PC-9 (cell line): ENCODE measurements at regions not wholly inside any gene's neighbourhood (a gene's known extent, or its start where the extent isn't known, plus 50 kb on each side); places are given as distances from the start of the nearest gene placed in this dataset.
"Not testable (repeated sequence)": the region's sequence is repeated elsewhere in the genome, so short reads cannot be mapped to it uniquely, and the experiment has no call there.

Experiments used
- BruUV-seq: library from RNA; stranded (reverse); fragments of 400-500 nt; replicated peaks from 2 replicates; lab custom pipeline; 2021; lab: Mats Ljungman, UMichigan
- CTCF ChIA-PET: fragments of 300-600 bp; sonication (Branson Sonifier 250); formaldehyde crosslinking; loops from one replicate; lab custom pipeline; 2022; ENCODE audit warnings: antibody characterized with exemption; lab: Charles Lee
- POLR2A ChIA-PET: fragments of 300-600 bp; sonication (Branson Sonifier 250); formaldehyde crosslinking; loops from one replicate; lab custom pipeline; 2022; ENCODE audit warnings: antibody characterized with exemption; ENCODE audit not compliant: unreplicated experiment; lab: Charles Lee
- DNase-seq, 2 experiments: peaks; one replicate each; pipeline versions ENCODE4 v3.0.0 to v3.0.0-alpha.2; 2015 to 2022; ENCODE audit warnings: mixed read lengths in 1 of 2
- H2AFZ ChIP-seq: fragments of 200-600 bp; sonication (generic); 2 replicates; pipeline ENCODE4 v1.8.1; 2017; ENCODE audit warnings: antibody characterized with exemption
- H3F3A ChIP-seq: fragments of 200-600 bp; sonication (generic); 2 replicates; pipeline ENCODE4 v1.8.1; 2017; ENCODE audit warnings: antibody characterized with exemption, mild to moderate bottlenecking, low read depth; ENCODE audit not compliant: insufficient read depth
- H3K27ac ChIP-seq: fragments of 200-600 bp; sonication (generic); 2 replicates; pipeline ENCODE4 v1.6.1; 2016; ENCODE audit warnings: mixed run types
- H3K27me3 ChIP-seq: fragments of 200-600 bp; sonication (generic); 2 replicates; pipeline ENCODE4 v1.6.1; 2016; ENCODE audit warnings: low read depth, mixed run types; ENCODE audit not compliant: insufficient read depth
- H3K36me3 ChIP-seq: fragments of 200-600 bp; sonication (generic); 2 replicates; pipeline ENCODE4 v1.6.1; 2016; ENCODE audit warnings: low read depth, mixed run types
- H3K4me1 ChIP-seq: fragments of 200-600 bp; sonication (generic); replicated peaks from 2 replicates; pipeline ENCODE4 v1.6.1; 2016; ENCODE audit warnings: mixed run types; ENCODE audit not compliant: insufficient read depth
- H3K4me2 ChIP-seq: fragments of 200-600 bp; sonication (generic); 2 replicates; pipeline ENCODE4 v1.6.1; 2017; ENCODE audit warnings: mixed run types
- H3K4me3 ChIP-seq: fragments of 200-600 bp; sonication (generic); 2 replicates; pipeline ENCODE4 v1.6.1; 2016; ENCODE audit warnings: mixed run types
- H3K79me2 ChIP-seq: fragments of 200-600 bp; sonication (generic); 2 replicates; pipeline ENCODE4 v1.6.1; 2017; ENCODE audit warnings: low read depth, mixed run types
- H3K9me2 ChIP-seq: fragments of 200-600 bp; sonication (generic); 2 replicates; pipeline ENCODE4 v1.8.1; 2017; ENCODE audit warnings: mild to moderate bottlenecking; ENCODE audit not compliant: insufficient read depth
- H3K9me3 ChIP-seq: fragments of 200-600 bp; sonication (generic); 2 replicates; pipeline ENCODE4 v1.8.1; 2016; ENCODE audit warnings: low read depth; ENCODE audit not compliant: insufficient read depth
- H4K20me1 ChIP-seq: fragments of 200-600 bp; sonication (generic); 2 replicates; pipeline ENCODE4 v1.8.1; 2017; ENCODE audit not compliant: insufficient read depth
- EZH2 ChIP-seq: fragments of 200-600 bp; sonication (generic); IDR thresholded peaks from 2 replicates; pipeline ENCODE4 v1.8.0; 2017; ENCODE audit warnings: antibody characterized with exemption, low read depth
- intact Hi-C: fragments of 100-400 bp; cut with micrococcal nuclease; formaldehyde crosslinking; loops from one replicate; pipeline ENCODE4 v1.10.0; 2022; ENCODE audit not compliant: unreplicated experiment
- TF ChIP-seq, protein P1 (sequence below): fragments of 200-600 bp; sonication (generic); conservative IDR thresholded peaks from 2 replicates; pipeline ENCODE4 v1.6.1; 2017; ENCODE audit warnings: mixed run types, antibody characterized with exemption, mild to moderate bottlenecking, moderate library complexity

GRCh38 chr12:25707056-25707455 is 154.0 kb upstream of the LMNTD1 start:
- ChIA-PET POLR2A (no interaction called here), CTCF (no interaction called here)
- no peak overlapping the region for H3K4me2 ChIP-seq
- no peak overlapping the region for H3K4me3 ChIP-seq
- H3K79me2 ChIP-seq: no peaks in the 10 kb centered on the region
- H3F3A ChIP-seq: no peaks in the 10 kb centered on the region
- TF ChIP-seq, protein P1, sequence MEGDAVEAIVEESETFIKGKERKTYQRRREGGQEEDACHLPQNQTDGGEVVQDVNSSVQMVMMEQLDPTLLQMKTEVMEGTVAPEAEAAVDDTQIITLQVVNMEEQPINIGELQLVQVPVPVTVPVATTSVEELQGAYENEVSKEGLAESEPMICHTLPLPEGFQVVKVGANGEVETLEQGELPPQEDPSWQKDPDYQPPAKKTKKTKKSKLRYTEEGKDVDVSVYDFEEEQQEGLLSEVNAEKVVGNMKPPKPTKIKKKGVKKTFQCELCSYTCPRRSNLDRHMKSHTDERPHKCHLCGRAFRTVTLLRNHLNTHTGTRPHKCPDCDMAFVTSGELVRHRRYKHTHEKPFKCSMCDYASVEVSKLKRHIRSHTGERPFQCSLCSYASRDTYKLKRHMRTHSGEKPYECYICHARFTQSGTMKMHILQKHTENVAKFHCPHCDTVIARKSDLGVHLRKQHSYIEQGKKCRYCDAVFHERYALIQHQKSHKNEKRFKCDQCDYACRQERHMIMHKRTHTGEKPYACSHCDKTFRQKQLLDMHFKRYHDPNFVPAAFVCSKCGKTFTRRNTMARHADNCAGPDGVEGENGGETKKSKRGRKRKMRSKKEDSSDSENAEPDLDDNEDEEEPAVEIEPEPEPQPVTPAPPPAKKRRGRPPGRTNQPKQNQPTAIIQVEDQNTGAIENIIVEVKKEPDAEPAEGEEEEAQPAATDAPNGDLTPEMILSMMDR: no peak
- no peak for TF ChIP-seq EZH2
- no TSS peak for BruUV-seq
- H3K27ac ChIP-seq: no peak overlapping the region
- intact Hi-C loops: no loop called here
- H2AFZ ChIP-seq: no peak overlapping the region
- H3K4me1 ChIP-seq: no peaks in the 10 kb centered on the region
- H4K20me1 ChIP-seq: no peaks in the 10 kb centered on the region
- no peaks in the 10 kb centered on the region for H3K36me3 ChIP-seq
- H3K9me3 ChIP-seq: peaks cover 4% of the 10 kb centered on the region; the same call in 1 of the 2 replicates
- no peaks in the 10 kb centered on the region for H3K27me3 ChIP-seq
- H3K9me2 ChIP-seq: no peaks in the 10 kb centered on the region
- DNase-seq: no peak

- TF ChIP-seq EZH2: no peak
- TF ChIP-seq, protein P1: no peak
- BruUV-seq: no TSS peak
- DNase-seq: no peak
- CTCF ChIA-PET: no interaction called here
- Histone ChIP-seq H3K27ac (no peak overlapping the region), H3K36me3 (no peaks in the 10 kb centered on the region), H3K27me3 (no peaks in the 10 kb centered on the region), H4K20me1 (no peaks in the 10 kb centered on the region), H3K9me3 (peaks cover 8% of the 10 kb centered on the region; the same call in 1 of the 2 replicates), H3K9me2 (no peaks in the 10 kb centered on the region), H3K4me3 (no peak overlapping the region), H3F3A (no peaks in the 10 kb centered on the region), H3K4me1 (no peaks in the 10 kb centered on the region), H2AFZ (no peak overlapping the region), H3K79me2 (no peaks in the 10 kb centered on the region), H3K4me2 (no peak overlapping the region)
- intact Hi-C loops: no loop called here
- POLR2A ChIA-PET: no interaction called here
These were observed 155.6 kb upstream of the LMNTD1 start for GRCh38 chr12:25708661-25709060.

DNA sequence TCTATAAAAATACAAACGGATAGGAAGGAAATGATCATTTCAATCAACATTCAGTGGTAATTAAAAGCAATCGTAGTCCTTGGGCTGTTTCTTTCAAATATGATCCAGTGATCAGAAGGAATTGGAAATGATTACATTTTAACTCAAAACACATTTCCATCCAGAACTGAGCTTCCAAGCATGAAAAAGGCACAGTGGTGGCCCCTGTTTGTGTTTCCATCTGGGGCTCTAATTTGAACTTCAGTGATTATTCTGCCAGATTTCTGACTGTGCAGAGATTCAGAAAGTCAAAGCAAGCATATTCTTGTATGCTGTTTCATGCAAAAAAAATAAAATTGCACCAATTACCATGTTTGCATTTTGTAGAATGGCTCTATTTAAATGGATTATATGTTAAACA is 157.0 kb upstream of the LMNTD1 start:
- Histone ChIP-seq H4K20me1 (no peaks in the 10 kb centered on the region), H3K27me3 (no peaks in the 10 kb centered on the region), H3K27ac (no peak overlapping the region), H3F3A (no peaks in the 10 kb centered on the region), H3K9me2 (no peaks in the 10 kb centered on the region), H3K4me2 (no peak overlapping the region), H3K9me3 (peaks cover 6% of the 10 kb centered on the region; the same call in 1 of the 2 replicates), H3K4me1 (no peaks in the 10 kb centered on the region), H3K79me2 (no peaks in the 10 kb centered on the region), H3K36me3 (no peaks in the 10 kb centered on the region), H3K4me3 (no peak overlapping the region), H2AFZ (no peak overlapping the region)
- ChIA-PET POLR2A (no interaction called here), CTCF (no interaction called here)
- intact Hi-C loops: no loop called here
- no peak for DNase-seq
- no peak for TF ChIP-seq EZH2
- BruUV-seq: no TSS peak

GRCh38 chr12:25710938-25711605 is 158.0 kb upstream of the LMNTD1 start:
- H3K27ac ChIP-seq, H3K4me3 ChIP-seq, H3F3A ChIP-seq, H2AFZ ChIP-seq, H3K27me3 ChIP-seq, POLR2A ChIA-PET, H3K9me3 ChIP-seq, H3K4me2 ChIP-seq, CTCF ChIA-PET, H3K9me2 ChIP-seq, H3K36me3 ChIP-seq, H3K4me1 ChIP-seq, BruUV-seq, H4K20me1 ChIP-seq, H3K79me2 ChIP-seq, DNase-seq, intact Hi-C loops: not testable (repeated sequence)
